Progenitor cell of endocrine pancreas (in vitro differentiated cells): ENCODE measurements at regions not wholly inside any gene's neighbourhood (a gene's known extent, or its start where the extent isn't known, plus 50 kb on each side); places are given as distances from the start of the nearest gene placed in this dataset.

ENCODE experiments used
- DNase-seq: peaks from one replicate; pipeline ENCODE4 v3.0.0; 2021; ENCODE audit warnings: low spot score; ENCODE audit not compliant: unreplicated experiment
- H3K27ac Mint-ChIP-seq: 2 replicates; pipeline ENCODE4 v1.8.0; 2021; ENCODE audit warnings: mild to moderate bottlenecking, moderate library complexity, mixed read lengths
- H3K27me3 Mint-ChIP-seq: 2 replicates; pipeline ENCODE4 v1.8.0; 2021; ENCODE audit warnings: mixed read lengths
- H3K36me3 Mint-ChIP-seq: 2 replicates; pipeline ENCODE4 v1.8.0; 2022; ENCODE audit warnings: mixed read lengths; ENCODE audit not compliant: insufficient read depth
- H3K4me1 Mint-ChIP-seq: 2 replicates; pipeline ENCODE4 v1.8.0; 2021; ENCODE audit warnings: low read depth, mixed read lengths
- H3K4me3 Mint-ChIP-seq: 2 replicates; pipeline ENCODE4 v1.8.0; 2021; ENCODE audit warnings: low read depth, mild to moderate bottlenecking, moderate library complexity, mixed read lengths
- H3K9me3 Mint-ChIP-seq: 2 replicates; pipeline ENCODE4 v1.8.0; 2021; ENCODE audit warnings: low read depth, mixed read lengths
- CTCF ChIP-seq: fragments of 200-600 bp; sonication (generic); IDR thresholded peaks from one replicate; pipeline ENCODE4 v1.5.0; 2021; ENCODE audit warnings: antibody characterized with exemption, mild to moderate bottlenecking; ENCODE audit not compliant: unreplicated experiment

GRCh38 chr19:28523619-28524018, 689.3 kb downstream of the UQCRFS1 start:
- H3K4me3 Mint-ChIP-seq, result no peak overlapping the region
- TF ChIP-seq CTCF, result no peak
- no peaks in the 10 kb centered on the region for H3K27me3 Mint-ChIP-seq

GRCh38 chr19:28522545-28522922, 690.4 kb downstream of the UQCRFS1 start:
- H3K9me3 Mint-ChIP-seq, result peaks cover 3% of the 10 kb centered on the region
- DNase-seq, result no peak
- no peak overlapping the region for H3K4me3 Mint-ChIP-seq
- H3K36me3 Mint-ChIP-seq, result no peaks in the 10 kb centered on the region
- no peaks in the 10 kb centered on the region for H3K4me1 Mint-ChIP-seq
- H3K27ac Mint-ChIP-seq, result no peak overlapping the region
- TF ChIP-seq CTCF, result no peak
- H3K27me3 Mint-ChIP-seq, result no peaks in the 10 kb centered on the region

More at GRCh38 chr19:28523619-28524018, 689.3 kb downstream of the UQCRFS1 start:
- no peaks in the 10 kb centered on the region for H3K36me3 Mint-ChIP-seq
- no peaks in the 10 kb centered on the region for H3K4me1 Mint-ChIP-seq
- no peak overlapping the region for H3K27ac Mint-ChIP-seq
- DNase-seq, result no peak
- H3K9me3 Mint-ChIP-seq, result peaks cover 3% of the 10 kb centered on the region

- Mint-ChIP-seq H3K27me3 (no peaks in the 10 kb centered on the region), H3K36me3 (no peaks in the 10 kb centered on the region), H3K9me3 (peaks cover 3% of the 10 kb centered on the region), H3K27ac (no peak overlapping the region), H3K4me3 (no peak overlapping the region), H3K4me1 (no peaks in the 10 kb centered on the region)
- DNase-seq, result no peak
- no peak for TF ChIP-seq CTCF
Measured at GRCh38 chr19:28521614-28522544, 691.1 kb downstream of the UQCRFS1 start.

- no peaks in the 10 kb centered on the region for H3K36me3 Mint-ChIP-seq
- DNase-seq, result no peak
- H3K9me3 Mint-ChIP-seq, result peaks cover 3% of the 10 kb centered on the region
- no peak overlapping the region for H3K27ac Mint-ChIP-seq
- H3K4me1 Mint-ChIP-seq, result no peaks in the 10 kb centered on the region
- no peaks in the 10 kb centered on the region for H3K27me3 Mint-ChIP-seq
- no peak for TF ChIP-seq CTCF
- H3K4me3 Mint-ChIP-seq, result no peak overlapping the region
Measured at GRCh38 chr19:28520998-28521568, 691.9 kb downstream of the UQCRFS1 start.

GRCh38 chr19:28519952-28520861, 692.7 kb downstream of the UQCRFS1 start:
- H3K9me3 Mint-ChIP-seq, result no peaks in the 10 kb centered on the region
- H3K27me3 Mint-ChIP-seq, result no peaks in the 10 kb centered on the region
- H3K4me3 Mint-ChIP-seq, result no peak overlapping the region
- H3K36me3 Mint-ChIP-seq, result no peaks in the 10 kb centered on the region
- DNase-seq, result no peak
- no peak overlapping the region for H3K27ac Mint-ChIP-seq
- no peaks in the 10 kb centered on the region for H3K4me1 Mint-ChIP-seq
- no peak for TF ChIP-seq CTCF
